H1 (cell line): ENCODE measurements at regions not wholly inside any gene's neighbourhood (a gene's known extent, or its start where the extent isn't known, plus 50 kb on each side); places are given as distances from the start of the nearest gene placed in this dataset.

Experiments
- CTCF ChIA-PET: fragments of 300-600 bp; sonication (Branson Sonifier 250); formaldehyde crosslinking; loops from one replicate; lab custom pipeline; 2021; ENCODE audit not compliant: partially characterized antibody; lab: Charles Lee
- POLR2A ChIA-PET: fragments of 300-600 bp; sonication (Branson Sonifier 250); formaldehyde crosslinking; loops from one replicate; lab custom pipeline; 2021; ENCODE audit warnings: inconsistent platforms; ENCODE audit not compliant: partially characterized antibody; lab: Charles Lee
- DNase-seq, 2 experiments: peaks; one replicate each; pipeline versions ENCODE4 v3.0.0 to v3.0.0-alpha.2; 2010 to 2022; ENCODE audit warnings: low spot score in 2 of 2, low read depth in 1 of 2, mixed read lengths in 1 of 2
- FAIRE-seq: peaks from 2 replicates; lab custom pipeline; 2011; peaks lifted over from hg19 to GRCh38; lab: Jason Lieb, UNC
- H2AFZ ChIP-seq: 2 replicates; pipeline ENCODE4 v1.8.1; 2012; ENCODE audit warnings: low read length, inconsistent platforms
- H2AK5ac ChIP-seq: 2 replicates; pipeline ENCODE4 v1.6.1; 2013; ENCODE audit warnings: low read depth, low read length
- H2BK120ac ChIP-seq: replicated peaks from 2 replicates; pipeline ENCODE3; 2013; ENCODE audit warnings: low read depth, low read length, inconsistent platforms
- H2BK12ac ChIP-seq: 2 replicates; pipeline ENCODE4 v1.6.1; 2013; ENCODE audit warnings: low read depth, low read length
- H2BK15ac ChIP-seq: 2 replicates; pipeline ENCODE4 v1.6.1; 2013; ENCODE audit warnings: low read length
- H2BK20ac ChIP-seq: 2 replicates; pipeline ENCODE4 v1.6.1; 2013; ENCODE audit warnings: low read length
- H2BK5ac ChIP-seq: 2 replicates; pipeline ENCODE4 v1.6.1; 2013; ENCODE audit warnings: low read depth, low read length
- H3K14ac ChIP-seq: 2 replicates; pipeline ENCODE4 v1.6.1; 2013; ENCODE audit warnings: inconsistent platforms; ENCODE audit not compliant: insufficient read length
- H3K18ac ChIP-seq: 2 replicates; pipeline ENCODE4 v1.6.1; 2013; ENCODE audit warnings: low read length; ENCODE audit errors: extremely low read depth
- H3K23ac ChIP-seq: 2 replicates; pipeline ENCODE4 v1.6.1; 2013; ENCODE audit warnings: inconsistent platforms; ENCODE audit not compliant: insufficient read length
- H3K23me2 ChIP-seq: 2 replicates; pipeline ENCODE4 v1.6.1; 2013; ENCODE audit warnings: low read depth, low read length
- H3K27ac ChIP-seq: 2 replicates; pipeline ENCODE4 v1.6.1; 2011; ENCODE audit warnings: low read depth, low read length, inconsistent platforms
- H3K27me3 ChIP-seq, 4 experiments: replicated peaks in 1 of 4; 1 replicate in 1 of 4; 2 replicates in 3 of 4; pipeline versions ENCODE4 v1.6.1 to v1.8.1; 2011 to 2013; ENCODE audit warnings: low read length in 3 of 4, mild to moderate bottlenecking in 3 of 4, inconsistent platforms in 2 of 4, mixed read lengths in 2 of 4, moderate library complexity in 1 of 4; ENCODE audit not compliant: control insufficient read depth in 3 of 4, insufficient read depth in 3 of 4; ENCODE audit errors: extremely low read depth in 1 of 4
- H3K36me3 ChIP-seq, 4 experiments: 2 replicates each; pipeline versions ENCODE4 v1.6.1 to v1.8.1; 2011 to 2013; ENCODE audit warnings: mild to moderate bottlenecking in 4 of 4, low read length in 3 of 4, moderate library complexity in 2 of 4, control low read depth in 1 of 4, inconsistent platforms in 1 of 4; ENCODE audit not compliant: insufficient read depth in 4 of 4, control insufficient read depth in 2 of 4
- H3K4ac ChIP-seq: replicated peaks from 2 replicates; pipeline ENCODE3; 2013; ENCODE audit warnings: low read length, low read depth, mixed read lengths, inconsistent platforms; ENCODE audit not compliant: insufficient read length
- H3K4me1 ChIP-seq, 4 experiments: replicated peaks in 1 of 4; 1 replicate in 1 of 4; 2 replicates in 3 of 4; pipeline versions ENCODE4 v1.6.1 to v1.8.1; 2011 to 2013; ENCODE audit warnings: low read length in 3 of 4, inconsistent platforms in 2 of 4, mixed read lengths in 1 of 4; ENCODE audit not compliant: insufficient read depth in 4 of 4, control insufficient read depth in 3 of 4
- H3K4me2 ChIP-seq, 2 experiments: 2 replicates each; pipeline versions ENCODE4 v1.6.1 to v1.8.1; 2011 to 2013; ENCODE audit warnings: low read depth in 2 of 2, low read length in 2 of 2, control low read depth in 1 of 2, inconsistent platforms in 1 of 2, mild to moderate bottlenecking in 1 of 2; ENCODE audit not compliant: insufficient read depth in 1 of 2
- H3K4me3 ChIP-seq, 4 experiments: fragments of 200-600, 300-600 bp in 1 of 4; sonication (generic), shearing (Covaris generic), sonication (Bioruptor Twin) in 1 of 4; 2 replicates each; pipeline versions ENCODE4 v1.5.1 to v1.8.1; 2011 to 2016; ENCODE audit warnings: low read length in 4 of 4, low read depth in 3 of 4, control low read depth in 2 of 4, inconsistent platforms in 2 of 4, mild to moderate bottlenecking in 2 of 4, mixed read lengths in 1 of 4, moderate library complexity in 1 of 4; ENCODE audit not compliant: insufficient read depth in 2 of 4; ENCODE audit errors: extremely low read depth in 1 of 4
- H3K56ac ChIP-seq: replicated peaks from 2 replicates; pipeline ENCODE3; 2013; ENCODE audit warnings: low read depth, mild to moderate bottlenecking, mixed read lengths, low read length, inconsistent platforms; ENCODE audit not compliant: insufficient read length
- H3K79me1 ChIP-seq: 2 replicates; pipeline ENCODE4 v1.6.1; 2013; ENCODE audit warnings: low read depth, low read length, control low read depth
- H3K79me2 ChIP-seq, 2 experiments: 2 replicates each; pipeline versions ENCODE4 v1.6.1 to v1.8.1; 2012 to 2013; ENCODE audit warnings: low read length in 2 of 2, mild to moderate bottlenecking in 2 of 2, inconsistent platforms in 1 of 2; ENCODE audit not compliant: insufficient read depth in 2 of 2, control insufficient read depth in 1 of 2
- H3K9ac ChIP-seq, 4 experiments: replicated peaks in 1 of 4; 1 replicate in 1 of 4; 2 replicates in 3 of 4; pipeline versions ENCODE4 v1.6.1 to v1.8.1; 2011 to 2013; ENCODE audit warnings: low read depth in 3 of 4, low read length in 3 of 4, control low read depth in 2 of 4, mild to moderate bottlenecking in 2 of 4, moderate library complexity in 2 of 4, inconsistent platforms in 1 of 4; ENCODE audit errors: extremely low read depth in 1 of 4
- H3K9me3 ChIP-seq, 2 experiments: 2 replicates each; pipeline versions ENCODE4 v1.6.1 to v1.8.1; 2012 to 2013; ENCODE audit warnings: mild to moderate bottlenecking in 2 of 2, moderate library complexity in 2 of 2, control low read depth in 1 of 2, inconsistent platforms in 1 of 2, low read depth in 1 of 2, low read length in 1 of 2, mixed read lengths in 1 of 2; ENCODE audit not compliant: insufficient read depth in 2 of 2
- H4K20me1 ChIP-seq, 2 experiments: replicated peaks in 1 of 2; 2 replicates each; pipeline versions ENCODE3 to v1.8.1; 2011 to 2013; ENCODE audit warnings: inconsistent platforms in 2 of 2, low read length in 2 of 2, mild to moderate bottlenecking in 1 of 2; ENCODE audit not compliant: insufficient read depth in 2 of 2, control insufficient read depth in 1 of 2
- H4K5ac ChIP-seq: 2 replicates; pipeline ENCODE4 v1.6.1; 2013; ENCODE audit warnings: low read length, low read depth, mixed read lengths, inconsistent platforms; ENCODE audit not compliant: insufficient read length
- H4K8ac ChIP-seq: 2 replicates; pipeline ENCODE4 v1.8.0; 2013; ENCODE audit warnings: mild to moderate bottlenecking, moderate library complexity, low read length, inconsistent platforms; ENCODE audit not compliant: insufficient read depth; ENCODE audit errors: extremely low read depth
- H4K91ac ChIP-seq: replicated peaks from 2 replicates; pipeline ENCODE3; 2013; ENCODE audit warnings: low read length, mixed read lengths, inconsistent platforms; ENCODE audit not compliant: insufficient read length
- BACH1 ChIP-seq: IDR thresholded peaks from 2 replicates; pipeline ENCODE4 v1.6.1; 2012; ENCODE audit warnings: low read length, improper control_type of control experiment
- EGR1 ChIP-seq: IDR thresholded peaks from 2 replicates; pipeline ENCODE4 v1.6.1; 2011; ENCODE audit warnings: low read depth, low read length, borderline replicate concordance
- EP300 ChIP-seq, 2 experiments: IDR thresholded peaks; 1 replicate in 1 of 2; 2 replicates in 1 of 2; pipeline ENCODE4 v1.6.1; 2011 to 2012; ENCODE audit warnings: low read depth in 2 of 2, low read length in 2 of 2, mild to moderate bottlenecking in 2 of 2, borderline replicate concordance in 1 of 2, inconsistent platforms in 1 of 2, moderate library complexity in 1 of 2
- GTF2F1 ChIP-seq: IDR thresholded peaks from 2 replicates; pipeline ENCODE4 v1.6.1; 2012; ENCODE audit warnings: low read depth, low read length, improper control_type of control experiment, borderline replicate concordance
- HDAC6 ChIP-seq: IDR thresholded peaks from one replicate; pipeline ENCODE4 v1.7.1; 2012; ENCODE audit warnings: low read depth, mild to moderate bottlenecking, inconsistent platforms, low read length, moderate library complexity
- JUN ChIP-seq: IDR thresholded peaks from 2 replicates; pipeline ENCODE4 v1.6.1; 2011; ENCODE audit warnings: low read depth, mild to moderate bottlenecking, improper control_type of control experiment, low read length
- KDM1A ChIP-seq: fragments of 200-600, 300-600 bp; sonication (generic); IDR thresholded peaks from 2 replicates; pipeline ENCODE4 v1.7.1; 2016; ENCODE audit warnings: mild to moderate bottlenecking, low read length, borderline replicate concordance
- POLR2AphosphoS5 ChIP-seq: IDR thresholded peaks from 2 replicates; pipeline ENCODE4 v1.6.1; 2011; ENCODE audit warnings: low read depth, low read length
- POU5F1 ChIP-seq: IDR thresholded peaks from 2 replicates; pipeline ENCODE4 v1.6.1; 2011; ENCODE audit warnings: low read depth, mild to moderate bottlenecking, low read length, moderate library complexity
- RAD21 ChIP-seq, 2 experiments: IDR thresholded peaks in 1 of 2; conservative IDR thresholded peaks in 1 of 2; 2 replicates each; pipeline ENCODE4 v1.6.1; 2011; ENCODE audit warnings: low read depth in 2 of 2, low read length in 2 of 2, improper control_type of control experiment in 1 of 2, inconsistent platforms in 1 of 2, mild to moderate bottlenecking in 1 of 2, moderate library complexity in 1 of 2
- SAP30 ChIP-seq: fragments of 300-600 bp; sonication (generic); IDR thresholded peaks from 2 replicates; pipeline ENCODE4 v1.7.1; 2012; ENCODE audit warnings: low read length, moderate library complexity, mild to moderate bottlenecking, inconsistent platforms; ENCODE audit not compliant: insufficient read depth, insufficient replicate concordance
- SIN3A ChIP-seq, 2 experiments: IDR thresholded peaks in 1 of 2; conservative IDR thresholded peaks in 1 of 2; 2 replicates each; pipeline ENCODE4 v1.6.1; 2011 to 2012; ENCODE audit warnings: low read length in 2 of 2, improper control_type of control experiment in 1 of 2, low read depth in 1 of 2, mild to moderate bottlenecking in 1 of 2
- SP4 ChIP-seq: IDR thresholded peaks from 2 replicates; pipeline ENCODE4 v1.6.1; 2012; ENCODE audit warnings: low read length, inconsistent platforms
- WGBS, 2 experiments: shearing (Covaris generic) in 1 of 2; methylation state at CpG; one replicate each; pipeline versions ENCODE4 v1.1.6 to v1.1.7; 2013 to 2015; ENCODE audit warnings: low lambda C conversion rate in 2 of 2, mixed read lengths in 2 of 2, inconsistent platforms in 1 of 2, low coverage in 1 of 2, missing lambda C conversion rate in 1 of 2; ENCODE audit not compliant: insufficient replicate concordance in 2 of 2, insufficient coverage in 1 of 2, insufficient read length in 1 of 2; ENCODE audit errors: extremely low coverage in 1 of 2, missing lambda C conversion rate in 1 of 2; 5-methylcytosine and 5-hydroxymethylcytosine counted together

DNA sequence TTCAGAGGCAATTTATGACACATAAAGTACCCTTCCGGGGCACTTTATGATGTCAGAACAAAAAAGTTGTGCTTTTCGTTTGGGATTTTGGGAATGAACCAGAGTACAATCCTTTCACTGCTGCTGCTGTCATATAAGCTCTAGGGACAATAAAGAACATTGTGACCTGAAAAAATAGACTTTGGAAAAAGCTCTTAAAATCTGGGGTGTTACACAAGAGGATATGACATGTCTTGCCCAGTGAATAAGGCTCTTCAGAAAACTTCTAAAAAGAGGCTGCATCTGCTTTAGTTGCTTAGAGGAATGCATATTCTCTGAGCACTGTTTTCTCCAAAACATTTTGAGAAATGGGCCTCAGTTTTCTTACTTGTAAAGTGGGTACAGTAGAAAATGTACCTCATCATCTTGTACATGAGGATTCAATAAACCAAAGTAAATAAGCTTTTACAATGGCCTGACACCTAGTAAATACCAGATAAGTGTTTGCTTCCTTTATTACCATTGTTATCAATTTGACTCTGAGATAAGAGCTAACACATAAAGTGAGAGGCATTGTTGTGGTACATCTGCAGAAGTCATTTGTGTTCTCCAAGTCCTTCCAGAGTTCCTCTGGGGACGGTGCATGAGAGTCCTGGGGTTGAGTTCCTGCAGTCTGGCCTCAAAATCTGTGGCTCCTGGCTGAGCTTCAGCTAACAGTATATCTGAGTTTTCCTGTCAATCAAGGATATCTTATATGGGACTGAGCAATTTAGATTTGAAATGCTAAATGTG lies 67.4 kb upstream of the EDNRB start:
- no peak overlapping the region for H3K27ac ChIP-seq
- H3K4me3 ChIP-seq: no peak overlapping the region
- H3K9ac ChIP-seq: no peak overlapping the region
- no peak overlapping the region for H4K91ac ChIP-seq
- peaks cover 0 to 2% (median 0%) of the 10 kb centered on the region in 4 experiments; a peak in 1 of 7 replicates for H3K4me1 ChIP-seq
- H4K8ac ChIP-seq: no peak overlapping the region
- H3K4me2 ChIP-seq: no peak overlapping the region
- no peak overlapping the region for H2AK5ac ChIP-seq
- no peaks in the 10 kb centered on the region for H3K36me3 ChIP-seq
- H2BK12ac ChIP-seq: no peak overlapping the region
- H3K56ac ChIP-seq: no peak overlapping the region
- H4K5ac ChIP-seq: no peak overlapping the region
- H3K18ac ChIP-seq: no peak overlapping the region
- H3K27me3 ChIP-seq: no peaks in the 10 kb centered on the region
- H4K20me1 ChIP-seq: no peaks in the 10 kb centered on the region
- no peak overlapping the region for H2AFZ ChIP-seq
- no peaks in the 10 kb centered on the region for H3K79me1 ChIP-seq
- DNase-seq (no peak), FAIRE-seq (no peak)
- no peaks in the 10 kb centered on the region for H3K79me2 ChIP-seq
- no peak overlapping the region for H2BK15ac ChIP-seq
- H3K14ac ChIP-seq: no peak overlapping the region
- ChIA-PET POLR2A (no interaction called here), CTCF (interaction anchor here (0.6 to 1.2 kb wide), 2 partner anchors 75 to 177 kb away, joined by 3 read pairs; no protein-coding TSS in a partner anchor)
- no peak overlapping the region for H2BK120ac ChIP-seq
- H3K4ac ChIP-seq: no peak overlapping the region
- no peak overlapping the region for H3K23ac ChIP-seq
- no peak overlapping the region for H2BK5ac ChIP-seq
- no peak overlapping the region for H2BK20ac ChIP-seq
- H3K23me2 ChIP-seq: no peaks in the 10 kb centered on the region
- H3K9me3 ChIP-seq: no peaks in the 10 kb centered on the region
- 91% methylated on average over 3 of the region's 3 CpGs; no CpG with 5 or more reads in 1 of the 2 experiments for WGBS, 2 experiments
- TF ChIP-seq EP300 (IDR thresholded peaks at IDR 0.05; ENCODE audit: borderline replicate concordance in 1 of 2, low read depth in 2 of 2, low read length in 2 of 2) (no peak), JUN (no peak), SIN3A (conservative IDR thresholded peaks at IDR 0.05 in 1 of 2, IDR thresholded peaks at IDR 0.05 in 1 of 2; ENCODE audit: low read depth in 1 of 2, low read length in 2 of 2) (no peak), BACH1 (no peak), POU5F1 (no peak), KDM1A (no peak), POLR2AphosphoS5 (no peak), GTF2F1 (no peak), HDAC6 (no peak), SAP30 (no peak), RAD21 (IDR thresholded peaks at IDR 0.05 in 1 of 2, conservative IDR thresholded peaks at IDR 0.05 in 1 of 2; ENCODE audit: low read depth in 2 of 2, low read length in 2 of 2) (no peak), EGR1 (no peak), SP4 (no peak)
